Natural killer cell (primary cell): ENCODE measurements at regions not wholly inside any gene's neighbourhood (a gene's known extent, or its start where the extent isn't known, plus 50 kb on each side); places are given as distances from the start of the nearest gene placed in this dataset.

ENCODE experiments used
- ATAC-seq, 3 donors: fragments of 150-1000 bp in 2 of 3; fragments of 200-7000 bp in 1 of 3; cut with Tn5 transposase; 1 replicate in 1 of 3; 2 replicates in 2 of 3; pipeline ENCODE4 v1.10.0; 2021; ENCODE audit warnings: mild to moderate bottlenecking in 2 of 3, moderate library complexity in 2 of 3
- DNase-seq, 2 donors: peaks; one replicate each; pipeline versions ENCODE4 v3.0.0 to v3.0.0-alpha.2; 2013 to 2021; ENCODE audit warnings: mixed read lengths in 1 of 2
- H3K27ac ChIP-seq: one replicate; pipeline ENCODE4 v1.5.1; 2013; ENCODE audit warnings: mild to moderate bottlenecking, low read length
- H3K27me3 ChIP-seq: one replicate; pipeline ENCODE4 v1.6.1; 2013; ENCODE audit warnings: low read length; ENCODE audit not compliant: control insufficient read depth, insufficient read depth
- H3K36me3 ChIP-seq: one replicate; pipeline ENCODE4 v1.6.1; 2013; ENCODE audit warnings: low read length; ENCODE audit not compliant: control insufficient read depth, insufficient read depth
- H3K4me1 ChIP-seq: one replicate; pipeline ENCODE4 v1.6.1; 2013; ENCODE audit warnings: low read length; ENCODE audit not compliant: control insufficient read depth, insufficient read depth
- H3K4me3 ChIP-seq: one replicate; pipeline ENCODE4 v1.5.1; 2013; ENCODE audit warnings: low read length
- H3K9me3 ChIP-seq: one replicate; pipeline ENCODE4 v1.6.1; 2013; ENCODE audit warnings: low read length; ENCODE audit not compliant: control insufficient read depth, insufficient read depth
- H3K27ac Mint-ChIP-seq, 2 donors: one replicate each; pipeline ENCODE4 v1.8.0; 2022; ENCODE audit warnings: mild to moderate bottlenecking in 2 of 2, mixed read lengths in 2 of 2, moderate library complexity in 1 of 2
- H3K27me3 Mint-ChIP-seq, 2 donors: one replicate each; pipeline ENCODE4 v1.8.0; 2022; ENCODE audit warnings: low read depth in 2 of 2, mixed read lengths in 2 of 2
- H3K36me3 Mint-ChIP-seq: one replicate; pipeline ENCODE4 v1.8.0; 2022; ENCODE audit warnings: mixed read lengths
- H3K4me1 Mint-ChIP-seq, 2 donors: one replicate each; pipeline ENCODE4 v1.8.0; 2022; ENCODE audit warnings: mixed read lengths in 2 of 2
- H3K4me3 Mint-ChIP-seq: one replicate; pipeline ENCODE4 v1.8.0; 2022; ENCODE audit warnings: mild to moderate bottlenecking, moderate library complexity, mixed read lengths
- H3K9me3 Mint-ChIP-seq, 2 donors: one replicate each; pipeline ENCODE4 v1.8.0; 2022; ENCODE audit warnings: mixed read lengths in 2 of 2
- CTCF ChIP-seq: fragments of 200-600 bp; IDR thresholded peaks from one replicate; pipeline ENCODE4 v1.8.0; 2022; ENCODE audit warnings: antibody characterized with exemption
- WGBS: methylation state at CpG from one replicate; pipeline ENCODE4 v1.1.7; 2013; ENCODE audit warnings: missing lambda C conversion rate; ENCODE audit not compliant: insufficient coverage; 5-methylcytosine and 5-hydroxymethylcytosine counted together
- intact Hi-C: fragments of 100-400 bp; cut with micrococcal nuclease; formaldehyde crosslinking; loops from one replicate; pipeline ENCODE4 v1.14.2; 2022

GRCh38 chr10:123548770-123549169 lies 117.4 kb upstream of the GPR26 start:
- intact Hi-C loops, result no loop called here

GRCh38 chr10:123549761-123550454 lies 116.2 kb upstream of the GPR26 start:
- Mint-ChIP-seq H3K27ac (no peak overlapping the region), H3K4me1 (no peaks in the 10 kb centered on the region), H3K4me3 (no peak overlapping the region), H3K9me3 (peaks cover 0 to 1% of the 10 kb centered on the region in 2 donors), H3K27me3 (peaks cover 17 to 29% of the 10 kb centered on the region in 2 donors), H3K36me3 (no peaks in the 10 kb centered on the region)
- Histone ChIP-seq H3K27me3 (peaks cover 2% of the 10 kb centered on the region), H3K9me3 (no peaks in the 10 kb centered on the region), H3K4me3 (no peak overlapping the region), H3K4me1 (no peaks in the 10 kb centered on the region), H3K36me3 (no peaks in the 10 kb centered on the region), H3K27ac (no peak overlapping the region)
- TF ChIP-seq CTCF, result no peak
- WGBS, result 85% methylated on average over 6 of the region's 7 CpGs
- intact Hi-C loops, result no loop called here
- ATAC-seq, result no peak
- DNase-seq, result no peak

More at GRCh38 chr10:123548770-123549169, 117.4 kb upstream of the GPR26 start:
- Histone ChIP-seq H3K36me3 (no peaks in the 10 kb centered on the region), H3K9me3 (no peaks in the 10 kb centered on the region), H3K27ac (no peak overlapping the region), H3K27me3 (peaks cover 2% of the 10 kb centered on the region), H3K4me3 (no peak overlapping the region), H3K4me1 (no peaks in the 10 kb centered on the region)
- Mint-ChIP-seq H3K4me1 (no peaks in the 10 kb centered on the region), H3K27ac (no peak overlapping the region), H3K36me3 (no peaks in the 10 kb centered on the region), H3K27me3 (peaks cover 23 to 38% of the 10 kb centered on the region in 2 donors), H3K9me3 (peaks cover 2 to 3% of the 10 kb centered on the region in 2 donors), H3K4me3 (no peak overlapping the region)
- no peak for DNase-seq
- 86% methylated on average over 1 of the region's 2 CpGs for WGBS
- no peak for ATAC-seq
- TF ChIP-seq CTCF, result no peak

GRCh38 chr10:123550675-123551096 lies 115.5 kb upstream of the GPR26 start:
- no peak for TF ChIP-seq CTCF
- Mint-ChIP-seq H3K4me3 (no peak overlapping the region), H3K9me3 (no peaks in the 10 kb centered on the region), H3K4me1 (no peaks in the 10 kb centered on the region), H3K36me3 (no peaks in the 10 kb centered on the region), H3K27me3 (peaks cover 12 to 21% of the 10 kb centered on the region in 2 donors), H3K27ac (no peak overlapping the region)
- Histone ChIP-seq H3K9me3 (no peaks in the 10 kb centered on the region), H3K36me3 (no peaks in the 10 kb centered on the region), H3K4me1 (no peaks in the 10 kb centered on the region), H3K27ac (no peak overlapping the region), H3K4me3 (no peak overlapping the region), H3K27me3 (peaks cover 2% of the 10 kb centered on the region)
- 64% methylated on average over 9 of the region's 9 CpGs for WGBS
- intact Hi-C loops, result no loop called here
- DNase-seq, result no peak
- no peak for ATAC-seq

GRCh38 chr10:123551259-123551658 lies 114.9 kb upstream of the GPR26 start:
- TF ChIP-seq CTCF, result no peak
- H3K27ac ChIP-seq, result no peak overlapping the region
- 88% methylated on average over 7 of the region's 7 CpGs for WGBS
- peaks cover 2% of the 10 kb centered on the region for H3K27me3 ChIP-seq
- H3K36me3 ChIP-seq, result no peaks in the 10 kb centered on the region
- ATAC-seq (no peak), DNase-seq (no peak)
- H3K9me3 Mint-ChIP-seq, result no peaks in the 10 kb centered on the region
- no peak overlapping the region for H3K27ac Mint-ChIP-seq
- H3K4me3 Mint-ChIP-seq, result no peak overlapping the region
- H3K4me1 Mint-ChIP-seq, result no peaks in the 10 kb centered on the region
- no peaks in the 10 kb centered on the region for H3K4me1 ChIP-seq
- H3K9me3 ChIP-seq, result no peaks in the 10 kb centered on the region
- H3K36me3 Mint-ChIP-seq, result no peaks in the 10 kb centered on the region
- intact Hi-C loops, result no loop called here
- no peak overlapping the region for H3K4me3 ChIP-seq
- H3K27me3 Mint-ChIP-seq, result peaks cover 13 to 19% of the 10 kb centered on the region in 2 donors
